GM04503 (cell line): ENCODE measurements at regions not wholly inside any gene's neighbourhood (a gene's known extent, or its start where the extent isn't known, plus 50 kb on each side); places are given as distances from the start of the nearest gene placed in this dataset.

Experiments
- DNase-seq: peaks from one replicate; pipeline ENCODE4 v3.0.0-alpha.2; 2012; ENCODE audit warnings: low read depth

GRCh38 chr18:25445430-25445829, 93.5 kb upstream of the ZNF521 start:
- DNase-seq = no peak

- no peak for DNase-seq
Measured at GRCh38 chr18:25443776-25444175, 91.8 kb upstream of the ZNF521 start.

- no peak for DNase-seq
Measured at GRCh38 chr18:25435149-25435782, 83.3 kb upstream of the ZNF521 start.

GRCh38 chr18:25434745-25435144, 82.8 kb upstream of the ZNF521 start:
- DNase-seq = no peak

- DNase-seq = no peak
Measured at GRCh38 chr18:25433590-25433989, 81.6 kb upstream of the ZNF521 start.

GRCh38 chr18:25425024-25425423, 73.1 kb upstream of the ZNF521 start:
- DNase-seq = no peak

- DNase-seq = no peak
Measured at GRCh38 chr18:25423760-25424159, 71.8 kb upstream of the ZNF521 start.

GRCh38 chr18:25423267-25423666, 71.3 kb upstream of the ZNF521 start:
- DNase-seq = no peak

- no peak for DNase-seq
Measured at GRCh38 chr18:25422230-25422629, 70.3 kb upstream of the ZNF521 start.

- DNase-seq = no peak
Measured at GRCh38 chr18:25420077-25420825, 68.3 kb upstream of the ZNF521 start.

GRCh38 chr18:25416374-25416773, 64.4 kb upstream of the ZNF521 start:
- no peak for DNase-seq

- DNase-seq = no peak
Measured at GRCh38 chr18:25409971-25410370, 58.0 kb upstream of the ZNF521 start.

GRCh38 chr18:25408293-25408692, 56.3 kb upstream of the ZNF521 start:
- DNase-seq = no peak
